ENCODE measurements at regions not wholly inside any gene's neighbourhood (a gene's known extent, or its start where the extent isn't known, plus 50 kb on each side); places are given as distances from the start of the nearest gene placed in this dataset.

- TF ChIP-seq CTCF (IDR thresholded peaks at IDR 0.05) = peak in 5 of 6 experiments; percentile 27 to 59 (median 47)
- TF ChIP-seq EP300 (IDR thresholded peaks at IDR 0.05) = no peak
- no peak for TF ChIP-seq POLR2A (IDR thresholded peaks at IDR 0.05)
Observed at GRCh38 chr7:10412422-10413019, 561.2 kb upstream of the PHF14 start.

Data from upper lobe of left lung (tissue), 4 donors.